SU-DHL-6 (cell line): ENCODE measurements at regions not wholly inside any gene's neighbourhood (a gene's known extent, or its start where the extent isn't known, plus 50 kb on each side); places are given as distances from the start of the nearest gene placed in this dataset.

Experiments used
- CTCF ChIP-seq: fragments of 200-600 bp; sonication (generic); IDR thresholded peaks from one replicate; pipeline ENCODE4 v1.5.1; 2017; ENCODE audit warnings: antibody characterized with exemption, mild to moderate bottlenecking, low read length, moderate library complexity; ENCODE audit not compliant: insufficient read depth, poor library complexity, severe bottlenecking
- EZH2phosphoT487 ChIP-seq: fragments of 200-600 bp; sonication (generic), shearing (Covaris generic); conservative IDR thresholded peaks from 2 replicates; pipeline ENCODE4 v1.6.1; 2018; ENCODE audit warnings: mild to moderate bottlenecking, antibody characterized with exemption, low read length, moderate library complexity, mixed read lengths

- TF ChIP-seq CTCF (no peak), EZH2phosphoT487 (no peak)
These were observed 163.0 kb upstream of the AGA start for GRCh38 chr4:177605252-177605651.
